ENCODE measurements at regions not wholly inside any gene's neighbourhood (a gene's known extent, or its start where the extent isn't known, plus 50 kb on each side); places are given as distances from the start of the nearest gene placed in this dataset.

DNA sequence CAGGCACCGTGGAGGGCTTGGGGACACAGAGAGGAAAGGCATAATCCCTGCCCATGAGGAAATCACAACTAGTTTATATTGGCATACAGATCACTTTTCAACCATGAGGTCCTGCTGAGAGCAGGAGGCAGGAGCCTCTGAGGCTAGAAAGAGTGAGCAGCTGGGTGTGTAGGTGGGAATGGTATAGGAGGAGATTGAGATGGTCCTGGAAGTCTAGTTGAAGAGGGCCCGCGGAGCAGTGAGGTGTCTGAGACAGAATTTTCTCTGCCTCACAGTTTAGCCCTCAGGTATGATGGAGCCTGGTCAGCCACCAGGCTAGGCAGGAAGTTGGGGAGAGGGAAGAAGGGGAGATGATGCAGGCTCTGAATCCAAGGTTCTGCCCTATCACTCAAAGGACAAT is 54.7 kb upstream of the JDP2 start:
- TF ChIP-seq, protein P1, sequence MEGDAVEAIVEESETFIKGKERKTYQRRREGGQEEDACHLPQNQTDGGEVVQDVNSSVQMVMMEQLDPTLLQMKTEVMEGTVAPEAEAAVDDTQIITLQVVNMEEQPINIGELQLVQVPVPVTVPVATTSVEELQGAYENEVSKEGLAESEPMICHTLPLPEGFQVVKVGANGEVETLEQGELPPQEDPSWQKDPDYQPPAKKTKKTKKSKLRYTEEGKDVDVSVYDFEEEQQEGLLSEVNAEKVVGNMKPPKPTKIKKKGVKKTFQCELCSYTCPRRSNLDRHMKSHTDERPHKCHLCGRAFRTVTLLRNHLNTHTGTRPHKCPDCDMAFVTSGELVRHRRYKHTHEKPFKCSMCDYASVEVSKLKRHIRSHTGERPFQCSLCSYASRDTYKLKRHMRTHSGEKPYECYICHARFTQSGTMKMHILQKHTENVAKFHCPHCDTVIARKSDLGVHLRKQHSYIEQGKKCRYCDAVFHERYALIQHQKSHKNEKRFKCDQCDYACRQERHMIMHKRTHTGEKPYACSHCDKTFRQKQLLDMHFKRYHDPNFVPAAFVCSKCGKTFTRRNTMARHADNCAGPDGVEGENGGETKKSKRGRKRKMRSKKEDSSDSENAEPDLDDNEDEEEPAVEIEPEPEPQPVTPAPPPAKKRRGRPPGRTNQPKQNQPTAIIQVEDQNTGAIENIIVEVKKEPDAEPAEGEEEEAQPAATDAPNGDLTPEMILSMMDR (IDR thresholded peaks at IDR 0.05), result no peak
- no peak for TF ChIP-seq POLR2A (IDR thresholded peaks at IDR 0.05)
